Stimulated activated effector memory CD8-positive, alpha-beta T cell treated with anti-CD3 and anti-CD28 coated beads, Interleukin-12 subunit alpha, Interleukin-12 subunit beta, amount 100 ng/mL, for 72 hours (primary cell): ENCODE measurements at regions not wholly inside any gene's neighbourhood (a gene's known extent, or its start where the extent isn't known, plus 50 kb on each side); places are given as distances from the start of the nearest gene placed in this dataset.

Experiments used
- ATAC-seq: fragments of 150-1000 bp; cut with Tn5 transposase; 2 replicates; pipeline ENCODE4 v1.10.0; 2021
- DNase-seq, 2 donors: peaks; one replicate each; pipeline ENCODE4 v3.0.0; 2021 to 2022; ENCODE audit warnings: low spot score in 2 of 2
- H3K27ac Mint-ChIP-seq: one replicate; pipeline ENCODE4 v1.8.0; 2022; ENCODE audit warnings: mild to moderate bottlenecking, mixed read lengths
- H3K36me3 Mint-ChIP-seq: one replicate; pipeline ENCODE4 v1.8.0; 2022; ENCODE audit warnings: mild to moderate bottlenecking, mixed read lengths
- H3K4me1 Mint-ChIP-seq: one replicate; pipeline ENCODE4 v1.8.0; 2022; ENCODE audit warnings: mixed read lengths
- H3K4me3 Mint-ChIP-seq: one replicate; pipeline ENCODE4 v1.8.0; 2022; ENCODE audit warnings: mild to moderate bottlenecking, mixed read lengths
- H3K9me3 Mint-ChIP-seq: one replicate; pipeline ENCODE4 v1.8.0; 2022; ENCODE audit warnings: mixed read lengths

DNA sequence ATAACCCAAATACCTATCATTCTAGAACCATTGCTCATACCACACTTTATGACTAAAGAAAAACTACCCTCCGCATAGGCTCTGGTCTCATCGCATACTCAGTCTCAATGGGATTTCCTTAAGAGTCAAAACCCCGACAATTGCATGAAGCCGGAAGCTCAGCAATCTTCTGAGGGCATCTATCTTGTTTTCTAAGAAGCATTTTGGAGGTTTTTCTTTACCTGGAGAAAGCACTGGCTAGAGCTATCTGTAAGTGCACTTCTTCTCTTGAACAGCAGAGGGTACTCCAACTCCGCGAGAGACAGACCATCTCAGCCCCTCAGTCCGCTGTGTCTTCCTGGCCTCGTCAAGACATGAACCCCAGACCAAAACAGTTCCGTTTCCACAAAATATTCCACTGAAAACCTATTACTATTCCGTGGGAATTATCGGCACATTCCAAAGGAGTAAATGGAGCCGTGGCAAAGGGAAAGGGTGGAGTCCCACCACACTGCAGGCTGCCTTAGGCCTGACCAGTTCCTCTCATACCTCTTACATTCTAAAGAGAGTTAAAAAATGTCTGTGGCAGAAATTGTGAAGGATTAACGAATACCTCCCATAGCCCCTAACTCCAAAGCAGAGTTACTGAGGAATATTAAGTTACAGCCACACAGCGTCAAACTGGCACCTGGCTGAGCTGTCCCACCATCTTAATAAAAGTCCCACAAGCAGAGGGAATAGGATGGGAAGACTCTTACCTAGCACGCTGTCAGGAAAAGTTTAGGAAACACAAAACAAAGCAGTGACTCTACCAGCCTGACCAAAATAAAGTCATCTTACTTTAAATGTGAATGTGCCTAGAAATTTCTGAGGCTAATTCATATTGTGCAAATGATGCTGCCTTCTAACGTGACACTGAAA, 325.6 kb upstream of the VRK2 start:
- Mint-ChIP-seq H3K4me3 (no peak overlapping the region), H3K27ac (no peak overlapping the region), H3K4me1 (no peaks in the 10 kb centered on the region), H3K9me3 (no peaks in the 10 kb centered on the region), H3K36me3 (no peaks in the 10 kb centered on the region)
- ATAC-seq (peak; percentile 88), DNase-seq (peak in 1 of 2 donors; percentile 54)

DNA sequence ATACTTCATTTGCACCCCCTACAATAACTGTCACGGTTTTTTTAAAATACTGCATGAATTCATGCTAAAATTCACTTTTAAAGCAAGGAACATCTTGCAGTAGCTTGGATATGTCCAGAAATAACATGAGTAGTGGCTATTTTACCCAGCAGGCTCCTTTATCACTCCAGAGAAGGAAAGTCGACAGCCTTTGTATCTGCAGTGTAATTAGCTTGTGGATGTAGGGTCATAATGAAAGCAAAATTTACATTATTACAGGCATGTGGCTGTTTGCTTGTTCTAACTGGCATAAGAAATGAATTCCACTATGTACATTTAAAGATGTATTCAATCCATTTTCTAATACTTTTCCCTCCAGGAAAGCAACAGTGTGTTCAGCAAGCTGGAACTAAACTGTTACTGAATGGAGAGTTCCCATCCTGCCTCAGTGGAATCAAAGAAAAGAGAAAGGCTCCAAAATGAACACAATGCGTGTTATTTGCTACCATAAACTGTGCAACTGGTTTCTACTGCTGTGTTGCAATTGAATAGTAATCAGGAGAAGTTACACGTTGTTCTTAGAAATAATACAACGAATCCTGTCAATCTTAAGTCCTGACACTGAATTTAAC, 321.2 kb upstream of the VRK2 start:
- no peak for DNase-seq
- Mint-ChIP-seq H3K36me3 (no peaks in the 10 kb centered on the region), H3K9me3 (no peaks in the 10 kb centered on the region), H3K27ac (no peak overlapping the region), H3K4me1 (no peaks in the 10 kb centered on the region), H3K4me3 (no peak overlapping the region)
- ATAC-seq = no peak

DNA sequence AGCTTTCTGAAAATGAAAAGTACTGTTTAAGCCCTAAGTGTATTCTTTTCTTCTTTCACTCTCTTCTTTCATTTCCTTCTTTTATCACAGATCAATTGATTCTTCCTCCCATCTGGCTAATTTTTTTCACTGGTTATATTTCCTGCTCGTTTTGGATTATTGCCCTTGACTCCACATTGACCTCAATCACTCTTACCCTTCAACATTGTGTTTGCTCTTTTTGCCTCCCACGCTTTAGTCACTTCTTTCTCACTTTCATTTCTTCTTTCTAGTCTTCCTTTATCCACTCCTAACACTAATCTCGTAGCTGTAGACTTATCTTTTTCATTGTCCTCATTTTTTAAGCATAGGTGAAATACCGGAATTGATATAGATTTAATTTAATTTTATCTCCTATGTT, 320.3 kb upstream of the VRK2 start:
- Mint-ChIP-seq H3K36me3 (no peaks in the 10 kb centered on the region), H3K27ac (no peak overlapping the region), H3K4me3 (no peak overlapping the region), H3K9me3 (no peaks in the 10 kb centered on the region), H3K4me1 (no peaks in the 10 kb centered on the region)
- no peak for ATAC-seq
- no peak for DNase-seq

DNA sequence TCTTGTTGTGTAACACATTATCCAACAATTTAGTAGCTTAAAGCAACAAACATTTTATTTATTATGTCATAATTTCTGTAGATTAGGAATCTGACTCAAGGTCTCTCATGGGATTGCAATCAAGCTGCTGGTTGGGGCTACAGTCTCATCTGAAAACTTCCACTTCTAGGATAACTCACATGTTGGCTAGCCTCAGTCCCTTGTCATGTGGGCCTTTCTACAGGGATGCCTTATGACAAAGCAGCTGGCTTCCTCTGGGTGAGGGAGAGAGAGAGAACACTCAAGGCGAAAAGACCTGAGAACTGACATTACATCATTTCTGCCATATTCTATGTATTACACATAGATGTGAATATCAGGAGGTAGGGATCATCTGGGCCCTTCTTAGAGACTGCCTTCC, 317.9 kb upstream of the VRK2 start:
- DNase-seq = no peak
- no peak overlapping the region for H3K4me3 Mint-ChIP-seq
- H3K27ac Mint-ChIP-seq = no peak overlapping the region
- H3K4me1 Mint-ChIP-seq = no peaks in the 10 kb centered on the region
- H3K9me3 Mint-ChIP-seq = no peaks in the 10 kb centered on the region
- no peaks in the 10 kb centered on the region for H3K36me3 Mint-ChIP-seq
- no peak for ATAC-seq

DNA sequence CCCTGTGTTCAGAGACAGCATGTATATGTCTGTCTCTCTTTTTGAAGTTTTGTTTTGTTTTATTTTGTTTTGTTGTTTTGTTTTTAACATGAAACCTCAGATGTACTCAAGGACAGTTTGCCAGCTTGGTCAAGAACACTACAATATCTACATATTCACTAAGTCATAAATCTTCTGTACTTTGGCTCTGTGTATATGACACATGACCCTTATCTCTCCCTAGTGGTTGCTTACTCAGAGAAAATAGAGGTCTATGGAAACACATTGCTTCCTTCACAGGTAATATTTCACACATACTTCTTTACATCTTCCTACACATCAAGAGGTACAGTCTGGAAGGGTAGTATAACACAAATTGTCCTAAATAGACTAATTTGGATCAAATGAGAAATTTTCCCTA, 312.6 kb upstream of the VRK2 start:
- no peak overlapping the region for H3K27ac Mint-ChIP-seq
- DNase-seq = no peak
- no peak overlapping the region for H3K4me3 Mint-ChIP-seq
- H3K9me3 Mint-ChIP-seq = peaks cover 3% of the 10 kb centered on the region
- no peak for ATAC-seq
- H3K36me3 Mint-ChIP-seq = no peaks in the 10 kb centered on the region
- H3K4me1 Mint-ChIP-seq = no peaks in the 10 kb centered on the region

DNA sequence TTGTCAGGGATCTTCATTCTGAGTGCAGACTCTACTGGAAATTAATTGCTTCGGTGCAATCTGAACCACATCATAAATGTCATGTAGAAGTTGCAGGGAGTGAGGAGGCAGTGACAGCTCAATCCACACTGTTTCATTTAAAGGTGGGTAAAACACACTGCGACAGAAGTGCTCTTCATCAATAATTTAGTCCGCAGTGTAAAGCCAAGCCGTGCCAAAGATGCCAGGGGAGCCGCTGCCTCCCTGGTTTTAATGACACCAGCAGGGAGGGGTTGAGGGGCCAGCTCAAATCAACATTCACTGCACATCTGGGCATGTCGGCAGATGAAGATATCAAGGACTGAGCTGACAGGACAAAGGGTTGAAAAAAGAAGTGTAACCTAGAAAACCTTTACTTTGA, 305.7 kb upstream of the VRK2 start:
- Mint-ChIP-seq H3K9me3 (peaks cover 3% of the 10 kb centered on the region), H3K4me3 (no peak overlapping the region), H3K4me1 (no peaks in the 10 kb centered on the region), H3K36me3 (no peaks in the 10 kb centered on the region), H3K27ac (no peak overlapping the region)
- no peak for DNase-seq
- ATAC-seq = no peak

DNA sequence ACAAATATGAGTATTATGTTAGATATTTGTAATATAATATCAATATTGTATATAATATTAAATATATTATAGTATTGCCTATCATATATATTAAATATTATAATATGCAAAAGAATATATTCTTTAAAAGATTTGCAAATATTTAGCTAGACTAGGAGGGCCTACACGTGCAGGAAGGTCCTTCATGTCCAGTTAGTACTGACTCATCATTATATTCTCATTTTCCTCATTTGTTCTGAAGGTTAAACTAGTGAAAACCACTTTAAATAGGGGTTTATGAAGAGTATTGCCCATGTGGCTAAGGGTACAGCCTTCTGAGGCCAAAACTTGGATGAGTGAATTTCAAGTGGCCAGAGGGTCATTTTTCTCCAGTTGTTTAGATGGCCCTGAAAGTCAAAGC, 293.0 kb upstream of the VRK2 start:
- DNase-seq (no peak), ATAC-seq (no peak)
- H3K27ac Mint-ChIP-seq = no peak overlapping the region
- H3K4me1 Mint-ChIP-seq = no peaks in the 10 kb centered on the region
- no peak overlapping the region for H3K4me3 Mint-ChIP-seq
- H3K36me3 Mint-ChIP-seq = no peaks in the 10 kb centered on the region
- no peaks in the 10 kb centered on the region for H3K9me3 Mint-ChIP-seq

DNA sequence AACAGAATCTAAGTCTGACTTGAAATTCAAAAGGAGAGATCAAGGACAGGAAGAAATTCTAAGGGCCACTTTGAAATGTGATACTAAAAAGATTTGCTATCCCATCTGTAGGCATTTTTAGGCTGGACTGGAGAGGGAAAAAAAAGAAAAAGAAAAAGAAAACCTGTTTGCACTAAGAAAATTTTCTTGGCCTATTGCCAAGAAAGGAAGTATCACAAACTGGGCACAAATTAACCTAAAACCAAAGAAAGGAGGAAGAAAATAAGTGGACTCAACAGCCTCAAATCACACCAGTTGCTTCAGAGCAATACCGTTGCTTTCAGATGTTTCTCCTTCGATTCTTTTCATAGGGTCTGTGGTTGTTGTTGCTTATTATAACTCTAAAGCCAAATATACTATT, 287.9 kb upstream of the VRK2 start:
- no peaks in the 10 kb centered on the region for H3K36me3 Mint-ChIP-seq
- no peaks in the 10 kb centered on the region for H3K4me1 Mint-ChIP-seq
- ATAC-seq (no peak), DNase-seq (no peak)
- no peak overlapping the region for H3K4me3 Mint-ChIP-seq
- H3K9me3 Mint-ChIP-seq = no peaks in the 10 kb centered on the region
- no peak overlapping the region for H3K27ac Mint-ChIP-seq

DNA sequence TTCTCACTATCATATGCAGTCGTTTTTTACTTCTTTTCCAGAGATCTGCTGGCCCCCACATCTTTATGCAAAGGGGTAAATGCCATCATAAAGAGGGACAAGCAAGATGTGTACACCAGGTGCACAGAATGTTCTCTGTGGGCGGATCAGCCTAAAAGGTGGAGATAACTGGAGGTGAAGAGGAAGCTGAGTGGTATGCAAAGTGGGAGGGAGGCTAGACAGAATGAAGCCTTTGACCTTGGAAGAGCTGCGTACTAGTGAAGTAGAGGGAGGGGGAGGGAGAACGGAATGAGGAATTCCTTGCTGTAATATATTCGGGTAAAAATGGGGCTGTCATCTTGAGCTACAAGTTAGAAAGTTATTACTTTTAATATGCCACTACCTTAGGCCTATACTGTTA, 287.5 kb upstream of the VRK2 start:
- H3K4me1 Mint-ChIP-seq = no peaks in the 10 kb centered on the region
- H3K9me3 Mint-ChIP-seq = no peaks in the 10 kb centered on the region
- ATAC-seq (no peak), DNase-seq (no peak)
- no peak overlapping the region for H3K27ac Mint-ChIP-seq
- no peaks in the 10 kb centered on the region for H3K36me3 Mint-ChIP-seq
- H3K4me3 Mint-ChIP-seq = no peak overlapping the region

DNA sequence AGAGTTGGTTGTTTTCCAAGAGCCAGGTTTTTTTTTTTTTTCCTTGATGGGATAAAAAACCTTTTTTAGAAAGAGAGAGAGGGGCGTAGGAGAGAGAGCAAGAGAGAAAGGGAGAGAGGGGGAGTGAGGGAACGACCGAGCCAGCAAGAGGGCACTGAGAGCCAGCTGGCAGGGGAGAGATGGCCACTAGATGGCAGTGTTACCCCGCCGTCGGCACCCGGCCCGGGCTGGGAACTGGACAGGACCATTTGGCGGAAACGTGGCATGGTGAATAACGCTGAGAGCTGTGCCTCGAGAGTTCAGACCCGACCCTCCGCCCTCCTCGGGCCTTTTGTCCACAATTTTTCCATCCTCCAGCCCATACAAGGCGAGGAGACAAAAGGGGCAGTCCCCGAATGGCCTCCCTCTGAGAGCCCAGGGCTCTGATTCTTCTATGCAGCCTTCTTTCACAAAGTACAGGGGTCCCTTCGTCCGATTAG, 286.7 kb upstream of the VRK2 start:
- Mint-ChIP-seq H3K27ac (no peak overlapping the region), H3K9me3 (no peaks in the 10 kb centered on the region), H3K4me3 (peak overlapping the region; percentile 22), H3K4me1 (no peaks in the 10 kb centered on the region), H3K36me3 (no peaks in the 10 kb centered on the region)
- ATAC-seq (peak; percentile 86), DNase-seq (peak; percentile 80 to 90)

DNA sequence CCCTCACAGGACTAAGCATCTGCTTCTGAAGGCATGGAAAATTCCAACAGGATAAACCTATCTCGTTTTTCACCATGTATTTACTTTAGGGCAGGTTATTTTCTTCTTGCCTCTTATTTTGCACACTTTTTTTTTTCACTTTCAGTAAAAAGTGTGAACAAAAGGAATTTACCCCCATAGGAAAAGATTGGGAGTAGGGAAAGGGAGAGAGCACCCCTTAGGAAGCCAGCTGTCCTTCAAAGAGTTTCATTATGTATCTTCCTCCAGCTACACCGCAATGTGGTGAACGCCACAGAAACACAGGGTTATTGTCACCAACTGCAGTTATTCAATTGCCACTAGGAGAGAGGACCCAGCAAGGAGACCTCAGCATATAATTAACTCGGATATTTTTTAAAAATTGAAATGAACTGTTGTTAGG, 286.2 kb upstream of the VRK2 start:
- ATAC-seq (no peak), DNase-seq (no peak)
- Mint-ChIP-seq H3K9me3 (no peaks in the 10 kb centered on the region), H3K4me1 (no peaks in the 10 kb centered on the region), H3K36me3 (no peaks in the 10 kb centered on the region), H3K4me3 (peak overlapping the region; percentile 22), H3K27ac (no peak overlapping the region)

DNA sequence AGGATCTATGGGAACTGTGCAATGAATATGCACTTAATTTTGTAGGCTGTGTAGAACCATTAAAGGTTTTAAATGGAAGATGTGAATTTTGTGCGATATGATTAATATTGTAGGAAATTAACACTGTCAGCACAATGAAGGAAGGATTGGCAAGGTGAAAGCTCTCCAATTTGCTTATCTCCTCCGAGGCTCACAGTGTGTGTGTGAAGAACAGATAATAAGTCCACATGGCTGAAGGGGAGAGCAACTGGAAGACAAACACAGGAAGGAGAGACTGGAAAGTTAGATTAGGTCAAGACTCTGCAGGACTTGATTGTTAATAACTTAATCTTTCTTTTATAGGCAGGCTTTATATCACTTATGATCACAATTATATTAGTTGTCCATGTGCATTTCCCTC, 269.7 kb upstream of the VRK2 start:
- Mint-ChIP-seq H3K9me3 (no peaks in the 10 kb centered on the region), H3K36me3 (no peaks in the 10 kb centered on the region), H3K4me3 (no peak overlapping the region), H3K27ac (no peak overlapping the region), H3K4me1 (no peaks in the 10 kb centered on the region)
- ATAC-seq (no peak), DNase-seq (no peak)

DNA sequence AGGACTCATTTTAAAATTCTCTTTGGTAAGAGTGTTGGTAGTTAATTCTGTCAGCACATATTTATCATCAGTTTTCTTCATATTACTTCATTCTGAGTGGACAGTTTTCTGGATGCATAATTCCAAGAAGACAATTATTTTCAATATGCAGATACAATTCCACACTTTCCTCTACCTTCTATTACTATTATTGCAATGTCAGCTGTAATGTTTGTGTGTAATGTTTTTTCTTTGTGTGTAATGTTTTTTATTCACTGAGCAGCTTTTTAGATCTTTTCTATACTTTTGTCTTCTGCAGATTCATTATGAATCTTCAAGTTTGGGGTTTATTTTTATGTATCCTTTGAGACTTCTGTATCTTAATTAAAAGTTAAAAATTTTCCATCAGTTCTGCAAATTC, 264.0 kb upstream of the VRK2 start:
- no peak for DNase-seq
- no peak for ATAC-seq
- Mint-ChIP-seq H3K4me3 (no peak overlapping the region), H3K4me1 (no peaks in the 10 kb centered on the region), H3K36me3 (no peaks in the 10 kb centered on the region), H3K27ac (no peak overlapping the region), H3K9me3 (no peaks in the 10 kb centered on the region)

DNA sequence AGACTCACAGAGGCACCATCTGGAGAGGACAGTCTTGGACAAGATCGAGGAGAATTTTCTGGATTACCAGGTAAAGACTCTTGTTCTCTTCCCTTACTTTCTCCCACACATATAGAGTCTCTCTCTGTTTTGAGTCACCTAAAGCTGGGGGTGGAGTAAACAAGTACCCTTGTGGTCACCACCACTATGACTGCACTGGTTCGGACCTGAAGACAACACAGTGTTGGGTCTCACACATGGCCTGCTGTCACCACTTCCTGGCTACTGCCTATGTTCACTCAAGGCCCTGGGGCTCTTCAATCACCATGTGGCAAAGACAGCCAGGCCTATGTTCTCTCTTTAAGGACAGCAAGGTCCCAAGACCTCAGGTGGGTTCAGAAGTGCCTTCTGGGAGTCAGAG, 253.3 kb upstream of the VRK2 start:
- Mint-ChIP-seq H3K27ac (no peak overlapping the region), H3K4me3 (no peak overlapping the region)
- no peak for ATAC-seq

DNA sequence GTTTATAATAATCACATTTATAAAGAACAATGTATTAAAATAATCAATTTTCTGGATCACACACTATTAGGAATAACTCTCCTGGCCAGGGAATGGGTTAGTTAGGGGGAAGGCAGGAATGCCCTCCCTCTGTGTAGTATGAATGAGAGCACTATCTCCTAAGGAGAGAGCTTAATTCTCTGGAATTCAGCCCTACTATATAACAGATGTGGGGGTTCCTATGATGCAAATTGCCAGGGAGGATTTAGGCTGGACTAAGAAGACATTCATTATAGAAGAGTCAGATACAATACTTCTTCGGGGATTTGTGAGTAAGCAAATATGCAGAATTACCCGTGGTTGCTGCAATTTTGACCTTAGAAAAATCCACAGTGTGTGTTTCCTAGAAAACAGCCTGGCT, 250.1 kb upstream of the VRK2 start:
- Mint-ChIP-seq H3K36me3 (no peaks in the 10 kb centered on the region), H3K4me3 (no peak overlapping the region), H3K27ac (no peak overlapping the region), H3K9me3 (peaks cover 21% of the 10 kb centered on the region), H3K4me1 (no peaks in the 10 kb centered on the region)
- ATAC-seq (no peak), DNase-seq (no peak)

More for the DNA sequence above, 253.3 kb upstream of the VRK2 start:
- H3K4me1 Mint-ChIP-seq = no peaks in the 10 kb centered on the region
- peaks cover 13% of the 10 kb centered on the region for H3K9me3 Mint-ChIP-seq
- no peaks in the 10 kb centered on the region for H3K36me3 Mint-ChIP-seq
- no peak for DNase-seq

DNA sequence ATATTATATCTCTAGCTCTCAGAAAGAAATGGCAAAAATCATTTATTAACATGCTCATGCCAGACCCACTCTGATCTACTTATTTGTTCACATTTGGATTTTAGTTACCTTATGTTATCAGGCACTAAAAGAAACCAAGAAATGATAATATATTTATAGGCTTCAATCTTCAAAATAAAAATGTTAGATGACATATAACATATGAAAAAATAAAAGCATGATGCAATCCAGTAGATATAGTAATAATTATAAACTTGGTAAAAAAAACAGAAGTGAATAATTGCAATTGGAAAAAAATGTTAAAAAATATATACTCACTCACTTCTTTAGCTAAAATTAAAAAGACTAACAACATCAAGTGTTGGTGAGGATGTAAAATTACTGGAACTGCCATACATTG, 248.3 kb upstream of the VRK2 start:
- H3K4me3 Mint-ChIP-seq = no peak overlapping the region

More for the DNA sequence above, 248.3 kb upstream of the VRK2 start:
- no peaks in the 10 kb centered on the region for H3K4me1 Mint-ChIP-seq
- ATAC-seq (no peak), DNase-seq (no peak)
- H3K36me3 Mint-ChIP-seq = no peaks in the 10 kb centered on the region
- H3K9me3 Mint-ChIP-seq = peaks cover 20% of the 10 kb centered on the region
- H3K27ac Mint-ChIP-seq = no peak overlapping the region
